ENCODE measurements at regions not wholly inside any gene's neighbourhood (a gene's known extent, or its start where the extent isn't known, plus 50 kb on each side); places are given as distances from the start of the nearest gene placed in this dataset.

GRCh38 chr18:8949206-8949605, 153.3 kb upstream of the NDUFV2 start:
- ATAC-seq, result peak; percentile 72
- 0 out of 2 replicates have a peak, but pooled peaks have one; percentile 21 for TF ChIP-seq TCF4 (CRISPR knock-in tag; IDR thresholded peaks at IDR 0.05; ENCODE audit: borderline replicate concordance)
- no peak for TF ChIP-seq ZNF8 (CRISPR knock-in tag; IDR thresholded peaks at IDR 0.05)
- TF ChIP-seq ZNF70 (CRISPR knock-in tag; IDR thresholded peaks at IDR 0.05), result peak; percentile 49; the same call in 1 of the 2 replicates
- TF ChIP-seq TOX (CRISPR knock-in tag; IDR thresholded peaks at IDR 0.05; ENCODE audit: borderline replicate concordance), result no peak

- no peak for ATAC-seq
- TF ChIP-seq ISL1 (CRISPR knock-in tag; IDR thresholded peaks at IDR 0.05) (no peak), PPARA (CRISPR knock-in tag; IDR thresholded peaks at IDR 0.05; ENCODE audit: borderline replicate concordance) (no peak), ZFP30 (CRISPR knock-in tag; IDR thresholded peaks at IDR 0.05) (no peak), TOX (CRISPR knock-in tag; IDR thresholded peaks at IDR 0.05; ENCODE audit: borderline replicate concordance) (no peak), ZC3H10 (CRISPR knock-in tag; IDR thresholded peaks at IDR 0.05) (no peak), RARB (CRISPR knock-in tag; IDR thresholded peaks at IDR 0.05) (no peak), PATZ1 (CRISPR knock-in tag; IDR thresholded peaks at IDR 0.05; ENCODE audit: borderline replicate concordance) (no peak), GLIS3 (CRISPR knock-in tag; IDR thresholded peaks at IDR 0.05) (no peak), BACH2 (CRISPR knock-in tag; IDR thresholded peaks at IDR 0.05; ENCODE audit: borderline replicate concordance) (no peak)
These were observed 151.0 kb upstream of the NDUFV2 start for GRCh38 chr18:8951491-8951890.

GRCh38 chr18:8952174-8952573, 150.3 kb upstream of the NDUFV2 start:
- no peak for TF ChIP-seq BACH2 (CRISPR knock-in tag; IDR thresholded peaks at IDR 0.05; ENCODE audit: borderline replicate concordance)
- no peak for TF ChIP-seq ZFP3 (CRISPR knock-in tag; IDR thresholded peaks at IDR 0.05)
- no peak for TF ChIP-seq ZNF8 (CRISPR knock-in tag; IDR thresholded peaks at IDR 0.05)
- no peak for TF ChIP-seq CSDC2 (CRISPR knock-in tag; IDR thresholded peaks at IDR 0.05)
- TF ChIP-seq ZC3H10 (CRISPR knock-in tag; IDR thresholded peaks at IDR 0.05), result no peak
- no peak for TF ChIP-seq SNAI2 (CRISPR knock-in tag; IDR thresholded peaks at IDR 0.05)
- no peak for TF ChIP-seq PATZ1 (CRISPR knock-in tag; IDR thresholded peaks at IDR 0.05; ENCODE audit: borderline replicate concordance)
- TF ChIP-seq OSR1 (CRISPR knock-in tag; IDR thresholded peaks at IDR 0.05), result no peak
- no peak for TF ChIP-seq ARNTL (CRISPR knock-in tag; IDR thresholded peaks at IDR 0.05; ENCODE audit: borderline replicate concordance, low read depth)
- TF ChIP-seq PPARA (CRISPR knock-in tag; IDR thresholded peaks at IDR 0.05; ENCODE audit: borderline replicate concordance), result no peak
- no peak for TF ChIP-seq ZNF565 (CRISPR knock-in tag; conservative IDR thresholded peaks at IDR 0.05; ENCODE audit: low read depth)
- TF ChIP-seq ISL1 (CRISPR knock-in tag; IDR thresholded peaks at IDR 0.05), result no peak
- TF ChIP-seq ZNF70 (CRISPR knock-in tag; IDR thresholded peaks at IDR 0.05), result no peak
- TF ChIP-seq ESRRG (CRISPR knock-in tag; IDR thresholded peaks at IDR 0.05), result no peak
- TF ChIP-seq GLIS3 (CRISPR knock-in tag; IDR thresholded peaks at IDR 0.05), result no peak
- no peak for TF ChIP-seq TSHZ2 (CRISPR knock-in tag; IDR thresholded peaks at IDR 0.05)
- ATAC-seq, result no peak

- no peak for TF ChIP-seq SNAI2 (CRISPR knock-in tag; IDR thresholded peaks at IDR 0.05)
- no peak for TF ChIP-seq ZFP3 (CRISPR knock-in tag; IDR thresholded peaks at IDR 0.05)
- TF ChIP-seq BACH2 (CRISPR knock-in tag; IDR thresholded peaks at IDR 0.05; ENCODE audit: borderline replicate concordance), result no peak
- TF ChIP-seq ZFP30 (CRISPR knock-in tag; IDR thresholded peaks at IDR 0.05), result no peak
- no peak for TF ChIP-seq TCF4 (CRISPR knock-in tag; IDR thresholded peaks at IDR 0.05; ENCODE audit: borderline replicate concordance)
- TF ChIP-seq POU6F1 (CRISPR knock-in tag; IDR thresholded peaks at IDR 0.05; ENCODE audit: borderline replicate concordance, low read depth), result no peak
- no peak for TF ChIP-seq OSR1 (CRISPR knock-in tag; IDR thresholded peaks at IDR 0.05)
- TF ChIP-seq ZNF565 (CRISPR knock-in tag; conservative IDR thresholded peaks at IDR 0.05; ENCODE audit: low read depth), result no peak
- TF ChIP-seq ZC3H10 (CRISPR knock-in tag; IDR thresholded peaks at IDR 0.05), result no peak
- no peak for TF ChIP-seq ARNTL (CRISPR knock-in tag; IDR thresholded peaks at IDR 0.05; ENCODE audit: borderline replicate concordance, low read depth)
- no peak for TF ChIP-seq ZNF8 (CRISPR knock-in tag; IDR thresholded peaks at IDR 0.05)
- no peak for TF ChIP-seq ESRRG (CRISPR knock-in tag; IDR thresholded peaks at IDR 0.05)
- no peak for TF ChIP-seq ZNF70 (CRISPR knock-in tag; IDR thresholded peaks at IDR 0.05)
- no peak for TF ChIP-seq ISL1 (CRISPR knock-in tag; IDR thresholded peaks at IDR 0.05)
- no peak for TF ChIP-seq TOX (CRISPR knock-in tag; IDR thresholded peaks at IDR 0.05; ENCODE audit: borderline replicate concordance)
- no peak for ATAC-seq
These were observed 149.4 kb upstream of the NDUFV2 start for GRCh38 chr18:8952769-8953760.

All from SK-N-SH treated with all-trans-retinoic acid at 6 μM for 48 hours (cell line).